ENCODE measurements at regions not wholly inside any gene's neighbourhood (a gene's known extent, or its start where the extent isn't known, plus 50 kb on each side); places are given as distances from the start of the nearest gene placed in this dataset.

- H3K4me1 ChIP-seq (ENCODE audit: control insufficient read depth in 1 of 2, insufficient read depth in 2 of 2, low read length in 2 of 2) = no peaks in the 10 kb centered on the region
- intact Hi-C loops (cut with micrococcal nuclease) = no loop called here
- no peak for DNase-seq
- H3K9me3 ChIP-seq (replicated peaks in 1 of 2; ENCODE audit: control insufficient read depth in 1 of 2, insufficient read depth in 1 of 2, low read length in 2 of 2) = peaks cover 7% of the 10 kb centered on the region in 2 donors
- no peaks in the 10 kb centered on the region for H3K36me3 ChIP-seq (replicated peaks in 1 of 2; ENCODE audit: control insufficient read depth in 1 of 2, insufficient read depth in 2 of 2, low read length in 2 of 2)
- Mint-ChIP-seq H3K27me3 (ENCODE audit: low read depth in 3 of 3) (peaks cover 0 to under 1% (median 0%) of the 10 kb centered on the region in 3 donors), H3K4me3 (no peak overlapping the region), H3K36me3 (no peaks in the 10 kb centered on the region), H3K27ac (no peak overlapping the region), H3K9me3 (peaks cover 8 to 18% (median 16%) of the 10 kb centered on the region in 7 donors), H3K4me1 (no peaks in the 10 kb centered on the region)
- no peak overlapping the region for H2AFZ ChIP-seq (ENCODE audit: insufficient read depth, low read depth, low read length, poor library complexity, severe bottlenecking)
- TF ChIP-seq CTCF (IDR thresholded peaks at IDR 0.05) = no peak
- no peaks in the 10 kb centered on the region for H4K20me1 ChIP-seq (ENCODE audit: insufficient read depth, low read length)
- no peak overlapping the region for H3K4me2 ChIP-seq (replicated peaks; ENCODE audit: extremely low read depth, low read length, poor library complexity, severe bottlenecking)
- no peaks in the 10 kb centered on the region for H3K27me3 ChIP-seq (ENCODE audit: control insufficient read depth in 2 of 2, insufficient read depth in 2 of 2, low read length in 2 of 2)
- no peak overlapping the region for H3K27ac ChIP-seq (ENCODE audit: low read depth in 1 of 2, low read length in 2 of 2)
- no peak overlapping the region for H3K4me3 ChIP-seq (replicated peaks in 1 of 3; ENCODE audit: low read depth in 2 of 3, low read length in 3 of 3)
- H3K79me2 ChIP-seq (ENCODE audit: insufficient read depth, low read length) = no peaks in the 10 kb centered on the region
- H3K9ac ChIP-seq (ENCODE audit: insufficient read depth, low read length, poor library complexity, severe bottlenecking) = no peak overlapping the region
These were observed 191.9 kb upstream of the CTNNB1 start for GRCh38 chr3:41007399-41007798.

GRCh38 chr3:41011854-41012253, 187.5 kb upstream of the CTNNB1 start:
- no peak for TF ChIP-seq CTCF (IDR thresholded peaks at IDR 0.05)
- H3K27ac Mint-ChIP-seq = no peak overlapping the region
- no peak overlapping the region for H3K9ac ChIP-seq (ENCODE audit: insufficient read depth, low read length, poor library complexity, severe bottlenecking)
- no peaks in the 10 kb centered on the region for H3K36me3 ChIP-seq (replicated peaks in 1 of 2; ENCODE audit: control insufficient read depth in 1 of 2, insufficient read depth in 2 of 2, low read length in 2 of 2)
- peaks cover 7% of the 10 kb centered on the region in 2 donors for H3K9me3 ChIP-seq (replicated peaks in 1 of 2; ENCODE audit: control insufficient read depth in 1 of 2, insufficient read depth in 1 of 2, low read length in 2 of 2)
- H3K9me3 Mint-ChIP-seq = peaks cover 8 to 18% (median 14%) of the 10 kb centered on the region in 7 donors
- no peaks in the 10 kb centered on the region for H3K79me2 ChIP-seq (ENCODE audit: insufficient read depth, low read length)
- no peak overlapping the region for H3K4me3 ChIP-seq (replicated peaks in 1 of 3; ENCODE audit: low read depth in 2 of 3, low read length in 3 of 3)
- H4K20me1 ChIP-seq (ENCODE audit: insufficient read depth, low read length) = no peaks in the 10 kb centered on the region
- H3K27ac ChIP-seq (ENCODE audit: low read depth in 1 of 2, low read length in 2 of 2) = no peak overlapping the region
- H3K4me1 Mint-ChIP-seq = no peaks in the 10 kb centered on the region
- no peak overlapping the region for H2AFZ ChIP-seq (ENCODE audit: insufficient read depth, low read depth, low read length, poor library complexity, severe bottlenecking)
- intact Hi-C loops (cut with micrococcal nuclease) = no loop called here
- no peaks in the 10 kb centered on the region for H3K4me1 ChIP-seq (ENCODE audit: control insufficient read depth in 1 of 2, insufficient read depth in 2 of 2, low read length in 2 of 2)
- WGBS (ENCODE audit: insufficient coverage) = no CpG with 5 or more reads among the region's 2 CpGs
- H3K4me3 Mint-ChIP-seq = no peak overlapping the region
- H3K4me2 ChIP-seq (replicated peaks; ENCODE audit: extremely low read depth, low read length, poor library complexity, severe bottlenecking) = no peak overlapping the region
- H3K36me3 Mint-ChIP-seq = no peaks in the 10 kb centered on the region
- no peak for DNase-seq
- no peaks in the 10 kb centered on the region for H3K27me3 ChIP-seq (ENCODE audit: control insufficient read depth in 2 of 2, insufficient read depth in 2 of 2, low read length in 2 of 2)
- H3K27me3 Mint-ChIP-seq (ENCODE audit: low read depth in 3 of 3) = peaks cover 0 to 2% (median 0%) of the 10 kb centered on the region in 3 donors

Measured in CD14-positive monocyte (primary cell).